HK-2 (cell line): ENCODE measurements at regions not wholly inside any gene's neighbourhood (a gene's known extent, or its start where the extent isn't known, plus 50 kb on each side); places are given as distances from the start of the nearest gene placed in this dataset.
"Not testable (repeated sequence)": the region's sequence is repeated elsewhere in the genome, so short reads cannot be mapped to it uniquely, and the experiment has no call there.

ENCODE experiments used
- DNase-seq: peaks from one replicate; pipeline ENCODE4 v3.0.0-alpha.2; 2018; ENCODE audit not compliant: unreplicated experiment

DNA sequence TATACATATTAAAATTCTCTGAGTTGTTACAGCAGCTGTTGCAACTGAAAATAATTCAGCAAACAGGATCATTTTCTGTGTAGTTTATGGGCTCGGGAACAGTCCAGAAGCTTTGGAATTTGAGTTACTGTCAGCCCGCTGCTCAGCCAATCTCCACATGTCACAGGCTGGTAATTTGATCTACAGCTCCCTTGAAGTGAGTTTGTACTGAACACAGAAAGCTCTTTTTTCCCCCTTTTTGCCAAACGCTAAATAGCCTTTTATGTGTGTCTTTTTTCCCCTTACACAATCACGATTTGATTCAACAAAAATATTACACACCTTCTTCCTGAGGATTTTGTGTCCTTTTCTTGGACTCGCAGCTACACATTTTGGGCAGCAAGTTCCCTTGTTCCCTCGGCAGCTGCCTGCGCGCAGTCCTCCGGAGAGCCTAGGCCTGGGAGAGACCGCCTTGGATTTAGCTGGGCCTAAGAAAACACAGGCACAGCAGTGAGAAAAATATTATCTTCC lies 371.4 kb downstream of the KCNRG start:
- no peak for DNase-seq

DNA sequence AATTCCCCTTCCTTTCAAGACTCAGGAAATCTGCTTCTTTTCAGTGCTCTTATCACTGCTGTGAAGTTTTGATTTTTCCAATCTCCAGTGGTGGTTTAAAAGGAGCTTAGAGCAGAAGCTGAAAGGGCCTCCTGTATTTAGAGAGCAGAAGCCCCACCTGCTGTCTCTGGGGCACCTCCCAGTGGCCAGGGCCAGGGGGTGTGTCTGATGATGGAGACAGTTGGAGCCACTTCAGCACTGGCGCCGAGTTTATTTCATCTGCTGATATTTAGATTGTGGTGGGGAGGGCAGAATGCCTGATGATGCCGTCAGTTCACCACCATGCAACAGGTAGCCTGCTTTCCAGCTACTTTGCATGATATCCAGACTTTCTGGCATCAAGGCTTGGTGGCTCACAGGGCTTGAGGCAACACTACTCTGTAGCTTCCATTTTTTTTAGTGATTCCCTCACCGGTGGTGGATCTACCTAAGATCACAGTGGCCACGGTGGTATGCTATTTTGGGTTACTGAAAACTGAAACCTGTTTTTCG lies 371.9 kb downstream of the KCNRG start:
- DNase-seq, result no peak

DNA sequence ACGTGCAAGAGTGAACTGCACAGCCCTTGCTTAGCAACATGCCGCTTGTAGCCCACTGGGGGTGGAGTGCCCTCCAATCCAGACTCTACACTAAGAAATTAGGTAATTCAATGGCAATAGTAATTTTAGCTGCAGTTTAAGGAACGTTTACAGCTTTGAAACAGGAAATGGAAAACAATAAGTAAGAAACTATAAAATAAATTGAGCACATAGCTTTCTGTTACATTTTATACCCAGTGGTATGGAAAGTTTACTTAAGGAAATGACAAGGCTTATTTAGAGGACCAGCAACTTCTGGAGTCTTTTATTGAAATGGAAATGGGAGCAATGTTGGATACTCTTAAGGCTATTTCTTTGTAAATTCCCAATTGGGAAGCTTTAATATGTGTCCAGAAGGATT lies 373.2 kb downstream of the KCNRG start:
- no peak for DNase-seq

DNA sequence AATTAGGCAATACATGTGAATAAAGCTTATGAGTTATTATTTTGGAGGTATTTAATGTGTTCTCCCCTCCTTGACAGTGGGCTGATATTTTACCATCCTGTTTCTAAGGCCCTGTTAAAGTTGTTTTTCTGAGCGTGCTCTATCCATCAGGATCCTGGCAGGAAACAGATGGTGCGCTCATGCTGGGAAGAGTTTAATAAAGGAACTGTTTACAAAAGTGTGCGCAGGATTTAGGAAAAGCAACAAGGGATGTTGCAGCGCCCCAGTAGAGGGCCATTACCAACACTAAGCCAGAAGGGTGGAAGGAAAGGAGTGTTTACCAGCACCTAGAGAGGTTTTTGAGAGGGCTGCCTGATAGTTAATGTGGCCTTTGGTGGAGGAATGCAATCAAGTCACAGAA lies 374.5 kb downstream of the KCNRG start:
- DNase-seq, result no peak

- DNase-seq, result no peak
Observed at GRCh38 chr13:50390503-50391248, 375.4 kb downstream of the KCNRG start.

DNA sequence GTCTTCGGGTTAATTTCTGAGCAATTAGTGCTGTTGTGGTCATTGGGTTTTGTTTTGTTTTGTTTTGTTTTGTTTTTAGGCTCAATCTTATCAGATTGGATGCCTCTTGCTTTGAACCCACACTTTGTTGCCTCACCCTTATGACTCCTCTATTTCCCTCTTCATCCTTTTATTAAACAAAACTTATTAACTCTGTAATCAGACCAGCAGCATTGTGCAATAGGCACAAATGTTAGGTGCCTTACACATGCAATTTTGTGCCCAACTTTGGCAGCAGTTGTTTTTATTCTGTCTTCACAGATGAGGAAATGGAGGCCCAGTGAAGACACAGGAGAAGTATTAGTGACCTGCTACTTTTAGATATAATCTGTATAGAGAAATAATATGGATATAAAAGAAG lies 377.7 kb downstream of the KCNRG start:
- no peak for DNase-seq

GRCh38 chr13:50393628-50394027 lies 378.4 kb downstream of the KCNRG start:
- DNase-seq, result no peak

DNA sequence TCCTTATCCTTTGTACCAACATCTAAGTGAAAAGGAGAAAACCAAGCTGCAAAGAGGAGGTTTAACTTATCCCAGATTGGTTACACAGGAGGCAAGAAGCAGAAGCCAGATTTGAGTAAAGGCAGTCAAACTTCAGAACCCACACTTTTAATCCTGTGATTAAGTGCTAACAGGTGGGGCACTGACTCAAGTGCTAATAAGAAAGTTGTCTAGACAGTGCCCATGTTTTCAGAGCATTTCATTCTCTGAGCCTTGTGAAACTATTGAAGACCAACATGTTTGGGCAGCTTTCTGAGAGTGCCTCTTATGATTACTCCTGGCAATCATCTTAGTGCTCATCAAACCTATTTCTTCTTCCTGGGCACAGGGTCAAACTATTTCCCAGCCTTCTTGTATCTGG lies 380.8 kb downstream of the KCNRG start:
- DNase-seq, result no peak

DNA sequence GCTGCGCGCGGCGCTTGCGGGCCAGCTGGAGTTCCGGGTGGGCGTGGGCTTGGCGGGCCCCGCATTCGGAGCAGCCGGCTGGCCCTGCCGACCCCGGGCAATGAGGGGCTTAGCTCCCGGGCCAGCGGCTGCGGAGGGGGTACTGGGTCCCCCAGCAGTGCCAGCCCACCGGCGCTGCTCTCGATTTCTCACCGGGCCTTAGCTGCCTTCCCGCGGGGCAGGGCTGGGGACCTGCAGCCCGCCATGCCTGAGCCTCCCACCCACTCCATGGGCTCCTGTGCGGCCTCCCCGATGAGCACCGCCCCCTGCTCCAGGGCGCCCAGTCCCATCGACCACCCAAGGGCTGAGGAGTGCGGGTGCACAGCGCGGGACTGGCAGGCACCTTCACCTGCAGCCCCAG lies 381.4 kb downstream of the KCNRG start:
- not testable (repeated sequence) for DNase-seq

GRCh38 chr13:50400035-50400726 lies 384.9 kb downstream of the KCNRG start:
- DNase-seq, result no peak

DNA sequence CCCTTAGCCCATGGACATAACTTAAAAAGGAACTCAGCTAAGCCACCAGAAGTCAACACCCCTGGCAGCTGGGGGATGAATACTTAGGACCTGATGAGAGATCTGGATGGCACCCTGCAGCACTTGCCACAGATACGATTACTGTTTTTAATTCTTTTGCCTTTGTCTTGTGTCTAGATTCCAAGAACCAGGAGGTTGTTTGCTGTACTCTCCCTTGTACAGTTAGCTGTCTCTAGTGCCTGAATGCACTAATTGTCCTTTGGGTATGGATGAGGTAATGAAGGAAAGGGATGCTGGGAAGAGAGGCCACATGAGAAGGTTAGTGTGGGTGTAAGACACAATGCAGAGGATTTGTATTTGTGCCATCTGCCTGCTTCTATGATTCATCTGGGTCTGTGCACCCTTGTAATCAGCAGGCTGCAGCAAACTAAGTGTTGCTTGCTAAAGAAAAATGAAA lies 385.8 kb downstream of the KCNRG start:
- no peak for DNase-seq

- DNase-seq, result no peak
Observed at GRCh38 chr13:50401721-50402465, 386.6 kb downstream of the KCNRG start.

DNA sequence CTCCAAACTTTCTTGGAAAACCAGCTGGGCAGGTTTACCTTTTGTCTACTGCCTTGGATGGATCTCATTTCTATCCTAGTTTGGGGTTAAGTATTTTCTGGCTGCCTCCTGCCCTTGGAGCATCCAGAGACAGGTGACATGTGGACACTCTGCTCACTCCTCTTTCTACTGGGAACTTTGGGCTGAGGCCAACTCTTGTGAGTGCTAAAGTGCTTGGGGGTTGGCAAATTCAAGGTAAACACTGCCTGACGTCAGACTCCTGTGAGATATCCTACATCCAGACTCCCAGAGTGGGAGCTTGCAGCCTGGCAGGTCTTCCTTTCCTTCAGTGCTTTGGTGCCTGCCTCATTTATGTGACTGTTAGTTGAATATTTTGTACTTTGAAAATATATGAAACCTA lies 388.1 kb downstream of the KCNRG start:
- no peak for DNase-seq

DNA sequence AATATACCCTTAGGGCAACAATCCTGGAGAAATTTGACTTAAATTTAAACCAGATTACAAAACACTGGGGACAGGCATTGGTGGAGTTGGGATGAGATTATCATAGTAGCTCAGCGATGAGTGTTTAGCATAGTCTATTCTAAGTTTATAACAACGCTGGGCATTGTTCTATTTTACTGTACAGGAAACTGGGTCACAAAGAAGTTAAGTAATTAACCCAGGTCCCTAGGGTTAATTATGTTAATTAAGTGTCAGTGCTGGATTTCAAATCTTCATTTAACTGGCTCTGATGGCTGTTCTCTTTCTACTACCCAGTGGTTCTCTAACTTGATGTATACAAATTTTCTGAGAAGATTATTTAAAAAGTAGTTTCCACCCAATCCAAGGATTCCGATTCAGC lies 388.9 kb downstream of the KCNRG start:
- no peak for DNase-seq

DNA sequence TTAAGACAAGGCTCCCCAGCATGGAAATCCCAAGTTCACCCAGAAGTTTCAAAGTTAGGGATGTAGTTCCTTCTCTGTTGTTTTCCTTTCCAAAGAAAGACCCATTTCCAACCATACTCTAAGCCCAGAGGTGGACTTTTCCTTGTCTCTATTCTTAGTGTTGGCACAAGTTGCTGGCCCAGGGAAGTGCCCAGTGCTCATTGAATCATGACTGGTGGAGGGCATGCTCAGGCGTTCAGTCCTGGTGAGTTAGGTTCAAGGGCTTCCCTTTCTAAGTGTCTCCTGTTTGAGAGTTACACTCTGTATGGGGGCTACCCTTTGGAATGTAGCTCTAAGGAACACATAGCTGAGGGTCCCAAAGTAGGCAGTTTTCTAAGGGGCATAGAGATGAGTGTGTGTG lies 389.5 kb downstream of the KCNRG start:
- DNase-seq, result no peak

GRCh38 chr13:50406831-50407230 lies 391.6 kb downstream of the KCNRG start:
- DNase-seq, result no peak

DNA sequence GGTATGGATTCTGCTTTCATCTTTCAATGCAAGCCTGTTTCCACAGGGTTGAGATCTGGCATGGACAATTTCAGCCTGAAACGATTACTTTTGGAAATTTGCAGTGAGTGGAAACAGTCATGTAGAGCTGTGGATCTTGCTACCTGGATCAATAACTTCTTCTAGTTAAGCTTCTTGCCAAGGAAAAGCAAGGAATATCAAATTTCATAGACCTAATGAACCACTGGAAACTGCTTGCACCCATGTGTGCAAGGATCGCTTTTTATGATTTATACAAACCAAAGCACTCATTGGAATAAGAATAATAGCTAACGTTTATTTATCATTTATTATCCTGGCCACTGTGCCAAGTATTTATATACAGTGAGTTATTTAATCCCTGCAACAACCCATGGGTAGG lies 392.8 kb downstream of the KCNRG start:
- DNase-seq, result no peak

GRCh38 chr13:50409220-50409619 lies 394.0 kb downstream of the KCNRG start:
- no peak for DNase-seq

DNA sequence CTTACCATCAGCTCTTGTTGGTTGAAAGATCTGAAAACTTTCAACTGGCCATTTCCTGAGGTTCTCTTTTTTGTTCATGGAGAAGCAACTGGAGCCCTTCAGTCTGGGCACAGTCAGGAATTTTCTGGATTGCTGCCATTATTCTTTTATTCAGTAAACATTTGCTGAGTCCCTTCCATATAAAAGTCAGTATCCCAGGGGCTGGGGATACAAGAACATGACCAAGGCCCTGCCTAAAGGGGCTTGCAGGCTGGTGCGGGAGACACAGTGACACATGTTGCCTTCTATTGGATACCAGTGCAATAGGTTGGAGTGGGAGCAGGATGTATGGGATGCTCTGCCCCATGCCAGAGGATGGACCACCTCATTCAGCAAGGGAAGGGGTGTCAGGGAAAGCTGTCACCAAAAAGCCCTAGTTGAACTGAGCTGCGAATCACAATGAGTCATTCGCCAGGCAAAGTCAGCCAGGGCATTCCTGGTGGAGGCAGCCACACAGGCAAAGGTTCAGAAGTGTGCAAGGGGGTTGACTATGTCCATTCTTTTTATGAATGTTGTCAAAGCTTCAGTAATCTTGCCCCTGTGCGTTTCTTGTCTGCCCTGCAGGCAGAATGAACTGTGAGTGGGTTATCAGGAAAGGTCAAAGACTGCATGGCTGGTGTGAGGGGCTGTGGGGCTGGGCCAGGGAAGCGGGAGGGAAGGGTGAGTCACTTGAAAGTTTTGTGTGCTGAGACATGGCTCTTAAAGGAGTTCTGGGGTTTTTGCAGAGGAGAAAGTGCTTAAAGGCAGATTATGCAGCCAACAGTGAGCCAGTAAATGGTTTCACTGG lies 395.9 kb downstream of the KCNRG start:
- peak; percentile 50 for DNase-seq

GRCh38 chr13:50412046-50412617 lies 396.9 kb downstream of the KCNRG start:
- DNase-seq, result no peak

- no peak for DNase-seq
Observed at GRCh38 chr13:50414640-50415039, 399.4 kb downstream of the KCNRG start.
